HEK293 (cell line): ENCODE measurements at regions not wholly inside any gene's neighbourhood (a gene's known extent, or its start where the extent isn't known, plus 50 kb on each side); places are given as distances from the start of the nearest gene placed in this dataset.

Experiments used
- CTCF ChIA-PET: fragments of 350-600 bp; formaldehyde crosslinking; extraction: SDS; loops from one replicate; lab custom pipeline; 2021; ENCODE audit warnings: antibody characterized with exemption; lab: Yijun Ruan, JAX
- POLR2A ChIA-PET: fragments of 300-600 bp; formaldehyde crosslinking; extraction: SDS; loops from one replicate; lab custom pipeline; 2020; ENCODE audit warnings: antibody characterized with exemption, inconsistent platforms; lab: Yijun Ruan, JAX
- H3K27ac ChIP-seq: fragments of 200-500 bp; sonication (Bioruptor generic); 2 replicates; pipeline ENCODE4 v1.5.1; 2014; ENCODE audit warnings: low read depth, low read length, control low read depth, inconsistent platforms; ENCODE audit errors: extremely low read depth
- H3K36me3 ChIP-seq, 2 experiments: fragments of 200-500 bp in 1 of 2; sonication (Bioruptor generic) in 1 of 2; 1 replicate in 1 of 2; 2 replicates in 1 of 2; pipeline ENCODE4 v1.5.1; 2014 to 2017; ENCODE audit warnings: inconsistent platforms in 2 of 2, low read length in 2 of 2; ENCODE audit not compliant: control insufficient read depth in 2 of 2, insufficient read depth in 1 of 2
- H3K4me1 ChIP-seq: fragments of 200-500 bp; sonication (Bioruptor generic); 2 replicates; pipeline ENCODE4 v1.5.1; 2014; ENCODE audit warnings: mild to moderate bottlenecking, low read length, inconsistent platforms; ENCODE audit not compliant: control insufficient read depth, insufficient read depth
- H3K4me3 ChIP-seq: 2 replicates; pipeline ENCODE4 v1.5.1; 2011; ENCODE audit warnings: low read depth, mild to moderate bottlenecking, control low read depth, low read length, moderate library complexity
- H3K9me3 ChIP-seq: fragments of 200-500 bp; sonication (Bioruptor generic); 2 replicates; pipeline ENCODE4 v1.5.1; 2014; ENCODE audit warnings: low read depth, low read length, inconsistent platforms; ENCODE audit not compliant: control insufficient read depth, insufficient read depth
- BCL6B ChIP-seq: fragments of 450-650 bp; formaldehyde crosslinking; IDR thresholded peaks from 2 replicates; pipeline ENCODE4 v1.5.1; 2017; ENCODE audit warnings: missing biosample characterization, missing genetic modification characterization
- HOXC10 ChIP-seq: sonication (generic); formaldehyde crosslinking; IDR thresholded peaks from 2 replicates; pipeline ENCODE4 v1.8.1; 2023; ENCODE audit warnings: mild to moderate bottlenecking, missing genetic modification reagents
- PBX3 ChIP-seq: sonication (generic); formaldehyde crosslinking; IDR thresholded peaks from 2 replicates; pipeline ENCODE4 v1.8.1; 2022; ENCODE audit warnings: mild to moderate bottlenecking, moderate library complexity, missing genetic modification reagents
- PRDM6 ChIP-seq: fragments of 450-650 bp; formaldehyde crosslinking; IDR thresholded peaks from 2 replicates; pipeline ENCODE4 v1.5.1; 2017; ENCODE audit warnings: missing biosample characterization, missing genetic modification characterization
- SCRT2 ChIP-seq: fragments of 450-650 bp; formaldehyde crosslinking; IDR thresholded peaks from 2 replicates; pipeline ENCODE4 v1.5.1; 2016; ENCODE audit warnings: missing biosample characterization, missing genetic modification characterization
- SETDB1 ChIP-seq: IDR thresholded peaks from one replicate; pipeline ENCODE4 v1.6.1; 2017; ENCODE audit warnings: mild to moderate bottlenecking, low read length, moderate library complexity, mixed read lengths; ENCODE audit not compliant: insufficient read length
- ZBTB20 ChIP-seq: fragments of 450-650 bp; formaldehyde crosslinking; IDR thresholded peaks from 2 replicates; pipeline ENCODE4 v1.5.1; 2016; ENCODE audit warnings: missing biosample characterization, missing genetic modification characterization
- ZBTB21 ChIP-seq: fragments of 450-650 bp; formaldehyde crosslinking; IDR thresholded peaks from 2 replicates; pipeline ENCODE4 v1.5.1; 2017; ENCODE audit warnings: missing biosample characterization, missing genetic modification characterization
- ZBTB6 ChIP-seq: fragments of 450-650 bp; formaldehyde crosslinking; IDR thresholded peaks from 2 replicates; pipeline ENCODE4 v1.5.1; 2017; ENCODE audit warnings: missing biosample characterization, missing genetic modification characterization
- ZNF157 ChIP-seq: fragments of 450-650 bp; formaldehyde crosslinking; IDR thresholded peaks from 2 replicates; pipeline ENCODE4 v1.5.1; 2016; ENCODE audit warnings: missing biosample characterization, missing genetic modification characterization
- ZNF18 ChIP-seq: fragments of 450-650 bp; formaldehyde crosslinking; IDR thresholded peaks from 2 replicates; pipeline ENCODE4 v1.5.1; 2016; ENCODE audit warnings: missing biosample characterization, missing genetic modification characterization
- ZNF184 ChIP-seq: fragments of 450-650 bp; IDR thresholded peaks from 2 replicates; pipeline ENCODE4 v1.5.1; 2018; ENCODE audit warnings: missing biosample characterization, mild to moderate bottlenecking, missing genetic modification characterization
- ZNF211 ChIP-seq: fragments of 450-650 bp; formaldehyde crosslinking; IDR thresholded peaks from 2 replicates; pipeline ENCODE4 v1.5.1; 2016; ENCODE audit warnings: low read depth, missing biosample characterization, missing genetic modification characterization
- ZNF302 ChIP-seq: fragments of 450-650 bp; formaldehyde crosslinking; IDR thresholded peaks from 2 replicates; pipeline ENCODE4 v1.5.1; 2016; ENCODE audit warnings: missing biosample characterization, missing genetic modification characterization, low read depth
- ZNF398 ChIP-seq: fragments of 450-650 bp; formaldehyde crosslinking; IDR thresholded peaks from 2 replicates; pipeline ENCODE4 v1.5.1; 2017; ENCODE audit warnings: missing biosample characterization, missing genetic modification characterization
- ZNF423 ChIP-seq: fragments of 450-650 bp; formaldehyde crosslinking; IDR thresholded peaks from 2 replicates; pipeline ENCODE4 v1.5.1; 2016; ENCODE audit warnings: missing biosample characterization, missing genetic modification characterization
- ZNF473 ChIP-seq: fragments of 450-650 bp; formaldehyde crosslinking; IDR thresholded peaks from 2 replicates; pipeline ENCODE4 v1.5.1; 2017; ENCODE audit warnings: missing biosample characterization, missing genetic modification characterization
- ZNF48 ChIP-seq: fragments of 450-650 bp; formaldehyde crosslinking; IDR thresholded peaks from 2 replicates; pipeline ENCODE4 v1.5.1; 2016; ENCODE audit warnings: missing biosample characterization, missing genetic modification characterization
- ZNF513 ChIP-seq: fragments of 450-650 bp; IDR thresholded peaks from 2 replicates; pipeline ENCODE4 v1.5.1; 2018; ENCODE audit warnings: missing biosample characterization, missing genetic modification characterization
- ZNF514 ChIP-seq: fragments of 450-650 bp; formaldehyde crosslinking; IDR thresholded peaks from 2 replicates; pipeline ENCODE4 v1.5.1; 2016; ENCODE audit warnings: missing biosample characterization, missing genetic modification characterization
- ZNF529 ChIP-seq: fragments of 450-650 bp; formaldehyde crosslinking; IDR thresholded peaks from 2 replicates; pipeline ENCODE4 v1.5.1; 2017; ENCODE audit warnings: missing genetic modification characterization, missing biosample characterization; ENCODE audit not compliant: insufficient replicate concordance
- ZNF621 ChIP-seq: fragments of 450-650 bp; formaldehyde crosslinking; IDR thresholded peaks from 2 replicates; pipeline ENCODE4 v1.5.1; 2017; ENCODE audit warnings: missing biosample characterization, missing genetic modification characterization
- ZNF626 ChIP-seq: fragments of 450-650 bp; sonication (Bioruptor Pico); formaldehyde crosslinking; IDR thresholded peaks from 2 replicates; pipeline ENCODE4 v1.5.1; 2018; ENCODE audit warnings: missing biosample characterization, missing genetic modification characterization, inconsistent platforms
- ZNF629 ChIP-seq: fragments of 450-650 bp; formaldehyde crosslinking; IDR thresholded peaks from 2 replicates; pipeline ENCODE4 v1.5.1; 2017; ENCODE audit warnings: missing biosample characterization, missing genetic modification characterization
- ZNF768 ChIP-seq: fragments of 450-650 bp; formaldehyde crosslinking; IDR thresholded peaks from 2 replicates; pipeline ENCODE4 v1.5.1; 2018; ENCODE audit warnings: missing biosample characterization, mild to moderate bottlenecking, missing genetic modification characterization
- ZNF776 ChIP-seq: fragments of 450-650 bp; formaldehyde crosslinking; IDR thresholded peaks from 2 replicates; pipeline ENCODE4 v1.5.0; 2017; ENCODE audit warnings: missing biosample characterization, missing genetic modification characterization, borderline replicate concordance
- ZNF830 ChIP-seq: fragments of 450-650 bp; IDR thresholded peaks from 2 replicates; pipeline ENCODE4 v1.5.0; 2018; ENCODE audit warnings: missing biosample characterization, missing genetic modification characterization, low read depth, mild to moderate bottlenecking, moderate library complexity

GRCh38 chr6:140181876-140182275 lies 807.4 kb upstream of the CITED2 start:
- H3K36me3 ChIP-seq, result no peaks in the 10 kb centered on the region
- H3K27ac ChIP-seq, result no peak overlapping the region
- no peak for TF ChIP-seq ZNF157
- TF ChIP-seq ZNF830 (tag by site-specific recombination), result no peak
- TF ChIP-seq ZNF302 (tag by site-specific recombination), result no peak
- no peak for TF ChIP-seq ZBTB21 (tag by site-specific recombination)
- no peak for TF ChIP-seq ZNF48 (tag by site-specific recombination)
- no peak for TF ChIP-seq PRDM6 (tag by site-specific recombination)
- TF ChIP-seq PBX3 (CRISPR knock-in tag), result no peak
- TF ChIP-seq ZNF513 (tag by site-specific recombination), result no peak
- no peak for TF ChIP-seq ZNF211 (tag by site-specific recombination)
- TF ChIP-seq ZNF529 (tag by site-specific recombination), result no peak
- TF ChIP-seq ZBTB6 (tag by site-specific recombination), result no peak
- no peak for TF ChIP-seq ZNF184 (tag by site-specific recombination)
- no peak for TF ChIP-seq HOXC10
- no peak for TF ChIP-seq ZNF621 (tag by site-specific recombination)
- CTCF ChIA-PET, result no interaction called here
- no peak overlapping the region for H3K4me3 ChIP-seq
- POLR2A ChIA-PET, result no interaction called here
- H3K9me3 ChIP-seq, result no peaks in the 10 kb centered on the region
- no peaks in the 10 kb centered on the region for H3K4me1 ChIP-seq

- CTCF ChIA-PET, result interaction anchor here (0.5 kb wide), 1 partner anchor 856 kb away, joined by 3 read pairs; no protein-coding TSS in a partner anchor
- no peaks in the 10 kb centered on the region for H3K9me3 ChIP-seq
- H3K36me3 ChIP-seq, result no peaks in the 10 kb centered on the region
- POLR2A ChIA-PET, result no interaction called here
- no peaks in the 10 kb centered on the region for H3K4me1 ChIP-seq
- H3K4me3 ChIP-seq, result no peak overlapping the region
- no peak overlapping the region for H3K27ac ChIP-seq
- TF ChIP-seq ZNF398 (tag by site-specific recombination), result no peak
- no peak for TF ChIP-seq ZNF423 (tag by site-specific recombination)
- no peak for TF ChIP-seq ZNF776
- TF ChIP-seq SCRT2 (tag by site-specific recombination), result no peak
- no peak for TF ChIP-seq ZNF514
- TF ChIP-seq SETDB1, result no peak
- no peak for TF ChIP-seq ZBTB20
- no peak for TF ChIP-seq BCL6B (tag by site-specific recombination)
- TF ChIP-seq ZNF473 (tag by site-specific recombination), result no peak
- no peak for TF ChIP-seq ZNF629
- TF ChIP-seq ZNF18 (tag by site-specific recombination), result no peak
- TF ChIP-seq ZNF768 (tag by site-specific recombination), result no peak
- no peak for TF ChIP-seq ZNF626 (tag by site-specific recombination)
These were observed 805.9 kb upstream of the CITED2 start for GRCh38 chr6:140180306-140180705.
